Forelimb muscle (tissue), 1 donor: ENCODE measurements at regions not wholly inside any gene's neighbourhood (a gene's known extent, or its start where the extent isn't known, plus 50 kb on each side); places are given as distances from the start of the nearest gene placed in this dataset.

ENCODE experiments used
- DNase-seq: peaks from one replicate; pipeline ENCODE4 v3.0.0-alpha.2; 2013; ENCODE audit warnings: low read depth

GRCh38 chr3:124243177-124243859 is 251.4 kb upstream of the ROPN1 start:
- no peak for DNase-seq

DNA sequence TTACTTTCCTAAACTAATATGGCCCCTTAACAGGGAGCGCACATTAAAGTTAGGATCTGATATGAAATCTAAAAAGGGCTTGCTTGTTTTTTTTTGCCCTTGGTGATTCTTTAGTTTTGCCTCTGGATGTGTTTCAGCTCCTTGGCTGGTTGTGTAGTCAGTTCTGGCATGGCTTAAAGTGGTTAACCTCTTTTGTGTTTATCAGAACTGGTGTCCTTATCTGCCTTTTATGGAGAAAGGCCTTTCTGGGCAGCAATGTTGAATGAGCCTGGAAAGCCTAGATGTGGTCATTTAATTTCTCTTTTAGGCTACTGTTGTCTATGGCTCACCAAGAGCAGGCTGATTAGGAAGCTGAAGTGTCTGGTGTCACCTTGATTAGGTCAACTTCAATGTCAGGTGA is 254.5 kb upstream of the ROPN1 start:
- no peak for DNase-seq

GRCh38 chr3:124246949-124247348 is 255.0 kb upstream of the ROPN1 start:
- DNase-seq: no peak

DNA sequence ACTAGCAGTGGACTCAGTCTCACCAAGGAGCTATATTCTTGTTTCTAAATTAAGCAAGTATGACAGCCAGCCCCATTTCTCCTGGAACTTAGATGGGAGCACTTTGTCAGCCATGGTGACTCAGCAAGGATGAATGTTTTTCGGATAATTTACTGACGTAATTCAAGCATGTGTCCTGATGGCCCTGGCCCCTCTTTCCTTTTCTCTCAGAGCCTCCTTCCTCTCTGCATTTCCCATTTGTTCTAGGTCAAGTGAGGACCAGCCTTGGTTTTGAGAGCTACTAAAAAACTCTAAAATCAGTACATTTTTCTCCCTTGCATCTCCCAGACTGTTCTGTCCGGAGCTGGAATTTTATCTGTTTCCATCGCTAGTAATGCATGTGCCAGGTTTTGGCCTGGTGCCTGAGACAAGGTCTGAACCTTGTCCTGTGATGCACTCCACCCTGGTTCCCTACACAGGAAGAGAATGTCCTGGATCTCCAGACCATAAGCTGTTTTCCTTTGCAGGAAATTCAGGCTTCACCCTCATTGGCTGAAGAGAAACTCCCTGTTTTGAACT is 256.6 kb upstream of the ROPN1 start:
- DNase-seq: no peak

DNA sequence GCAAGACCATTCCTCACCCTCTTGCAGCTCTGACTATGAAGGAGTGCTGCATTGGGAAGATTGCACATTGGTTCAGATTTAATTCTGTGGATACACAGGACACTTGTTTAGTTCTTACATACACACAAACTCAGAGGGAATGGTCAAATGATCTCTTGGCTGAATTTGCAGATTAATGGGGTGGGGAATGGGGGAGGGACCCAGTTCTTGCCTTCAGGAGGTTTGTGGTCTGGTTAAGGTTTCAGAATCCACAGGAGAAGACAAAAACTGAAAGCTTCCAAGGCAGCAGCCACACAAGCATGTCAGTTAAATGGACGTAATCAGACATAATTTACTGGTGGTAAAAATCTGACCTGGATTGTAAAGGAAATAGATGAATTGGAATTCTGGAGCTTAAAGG is 257.1 kb upstream of the ROPN1 start:
- no peak for DNase-seq

- DNase-seq: no peak
These were observed 258.1 kb upstream of the ROPN1 start for GRCh38 chr3:124250053-124250452.

GRCh38 chr3:124256156-124256555 is 264.2 kb upstream of the ROPN1 start:
- no peak for DNase-seq

GRCh38 chr3:124256599-124256998 is 264.7 kb upstream of the ROPN1 start:
- no peak for DNase-seq

DNA sequence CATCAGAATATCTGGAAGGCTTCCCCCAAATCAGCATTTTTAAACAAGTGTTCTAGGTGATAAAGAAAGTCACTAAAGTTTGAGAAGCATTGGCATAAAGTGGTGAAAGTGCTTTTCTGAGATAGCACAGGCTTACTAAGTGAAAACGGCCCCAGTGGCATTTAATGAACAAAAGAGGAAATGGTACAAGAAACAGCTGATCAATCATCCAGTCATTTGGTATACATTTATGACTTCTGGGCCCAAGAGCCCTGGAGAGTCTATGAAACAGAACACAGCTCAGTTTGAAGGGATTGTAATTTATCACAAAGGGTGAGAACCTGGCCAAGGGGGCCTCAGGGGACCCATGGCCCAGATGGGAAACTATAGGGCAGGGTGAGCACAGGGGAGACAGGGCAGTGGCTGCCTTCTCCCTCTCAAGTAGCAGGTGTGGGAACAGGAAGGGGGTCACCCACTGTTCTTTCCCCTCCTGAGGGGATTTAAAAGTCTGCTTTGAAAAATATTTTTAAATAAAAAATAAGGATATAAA is 265.5 kb upstream of the ROPN1 start:
- DNase-seq: no peak

- DNase-seq: no peak
These were observed 266.2 kb upstream of the ROPN1 start for GRCh38 chr3:124258057-124258500.

- DNase-seq: no peak
These were observed 268.4 kb upstream of the ROPN1 start for GRCh38 chr3:124260206-124260915.

DNA sequence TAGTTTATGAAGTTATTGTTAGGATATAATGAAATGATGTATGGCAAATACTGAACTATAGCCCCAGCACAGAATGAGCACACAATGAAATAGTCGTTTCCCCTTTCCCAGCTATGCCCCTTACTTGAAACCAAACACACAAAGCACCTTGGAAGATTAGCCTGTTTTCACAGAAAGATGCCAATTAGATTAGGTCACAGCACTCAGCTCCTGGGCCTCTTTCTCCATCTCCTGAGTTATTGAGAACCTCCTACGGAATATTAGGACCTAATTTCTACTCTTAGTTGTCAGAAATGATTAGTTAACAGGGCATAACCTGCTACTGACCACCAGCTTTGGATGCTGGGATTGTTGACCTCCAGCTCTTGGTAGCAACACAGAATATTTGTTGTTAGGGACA is 269.4 kb upstream of the ROPN1 start:
- no peak for DNase-seq

DNA sequence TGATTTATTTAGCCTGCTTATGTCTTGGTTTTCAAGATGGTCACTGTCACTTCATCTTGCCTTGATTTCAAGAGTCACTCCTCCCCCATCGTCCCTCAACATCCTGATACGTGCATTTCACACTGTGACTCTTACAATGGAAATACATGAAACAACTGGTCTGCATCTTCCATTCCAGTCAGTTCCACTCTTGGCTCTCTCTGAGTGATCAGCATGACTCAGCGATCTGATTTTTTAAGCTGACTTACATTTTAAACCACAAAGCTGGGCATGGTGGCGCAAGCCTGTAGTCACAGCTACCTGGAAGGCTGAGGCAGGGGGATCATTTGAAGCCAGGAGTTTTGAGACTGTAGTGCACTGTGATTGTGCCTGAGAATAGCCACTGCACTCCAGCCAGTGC is 271.2 kb upstream of the ROPN1 start:
- no peak for DNase-seq

- DNase-seq: no peak
These were observed 272.4 kb upstream of the ROPN1 start for GRCh38 chr3:124264346-124264745.

DNA sequence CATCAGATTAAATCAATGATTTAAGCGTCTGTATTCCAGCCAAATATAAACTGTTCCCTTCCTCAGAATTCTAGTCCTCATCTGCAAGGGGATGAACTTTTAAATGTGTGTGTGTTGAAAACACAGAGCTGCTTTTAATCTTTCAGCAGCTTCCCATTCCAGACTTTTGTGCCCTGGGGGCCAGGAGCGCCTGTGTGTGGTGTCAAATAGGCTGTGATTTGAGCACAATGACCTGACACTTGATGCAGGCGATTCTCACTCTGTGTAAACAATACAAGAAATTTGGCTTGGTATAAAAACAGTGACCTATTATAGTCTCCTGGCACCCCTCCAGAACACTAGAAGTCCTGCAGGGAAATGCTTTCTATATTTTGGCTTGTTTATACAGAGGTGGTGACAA is 274.6 kb upstream of the ROPN1 start:
- peak; percentile 24 for DNase-seq

- DNase-seq: no peak
These were observed 275.5 kb upstream of the ROPN1 start for GRCh38 chr3:124267406-124267805.

- DNase-seq: no peak
These were observed 276.4 kb upstream of the ROPN1 start for GRCh38 chr3:124268355-124268754.

DNA sequence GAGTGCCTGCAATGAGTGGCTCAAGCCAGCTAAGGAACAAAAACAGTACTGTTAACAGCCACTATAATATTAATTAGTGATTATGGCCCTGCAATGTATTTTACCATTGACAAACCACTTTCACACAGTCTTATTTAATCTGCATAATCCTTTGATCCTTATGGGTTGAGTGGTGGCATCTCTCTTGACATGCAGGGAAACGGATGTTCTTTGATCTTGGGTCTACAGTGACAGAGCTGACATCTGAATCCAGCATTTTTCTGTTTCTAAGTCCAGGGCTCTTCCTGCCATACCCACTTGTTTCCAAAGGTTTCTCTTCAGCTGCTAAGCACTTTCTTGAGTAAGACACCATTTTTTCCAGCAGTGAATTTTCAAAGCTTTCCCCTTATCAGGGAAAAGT is 277.7 kb upstream of the ROPN1 start:
- no peak for DNase-seq

- DNase-seq: no peak
These were observed 280.8 kb upstream of the ROPN1 start for GRCh38 chr3:124272605-124273151.

DNA sequence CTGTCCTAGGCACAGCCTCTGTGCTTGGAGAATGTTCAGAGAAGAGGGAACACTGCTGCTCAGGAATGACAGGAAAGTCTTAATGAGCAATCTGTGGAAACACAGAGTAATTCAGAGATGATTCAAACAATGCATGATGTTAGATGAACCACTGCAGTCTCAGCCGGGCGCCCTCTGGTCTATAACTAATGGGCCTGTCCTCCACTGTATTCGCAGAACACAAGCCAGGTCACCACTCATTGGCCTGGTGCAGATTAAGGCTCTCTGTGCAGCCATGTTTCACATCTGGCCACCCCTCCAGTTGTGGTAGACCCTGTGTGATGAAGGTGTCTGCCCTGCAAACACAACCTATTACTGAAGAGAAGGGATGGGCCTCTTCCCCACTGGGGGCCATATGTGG is 281.7 kb upstream of the ROPN1 start:
- no peak for DNase-seq

GRCh38 chr3:124274051-124274450 is 282.1 kb upstream of the ROPN1 start:
- no peak for DNase-seq

DNA sequence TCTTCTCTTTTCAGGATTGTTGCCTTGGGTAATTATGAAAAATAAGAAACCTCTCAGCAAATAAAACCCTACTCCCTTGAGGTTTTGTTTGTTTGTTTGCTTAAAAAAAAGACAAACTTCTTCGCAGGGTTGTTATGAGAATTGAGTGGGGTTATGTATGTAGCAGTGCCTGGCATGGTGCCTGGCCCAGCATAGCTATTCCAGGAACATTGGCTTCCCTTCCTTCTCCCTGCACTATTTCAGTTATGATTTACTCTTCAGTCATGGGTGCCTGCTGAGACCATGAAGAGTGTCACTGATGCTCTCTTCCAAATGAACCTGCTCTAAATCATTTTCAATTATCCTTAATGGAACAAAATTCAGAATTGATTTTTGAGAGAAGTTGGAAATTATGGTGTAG is 283.5 kb upstream of the ROPN1 start:
- no peak for DNase-seq

GRCh38 chr3:124276133-124276532 is 284.2 kb upstream of the ROPN1 start:
- no peak for DNase-seq
